Inflammatory macrophage treated with lipopolysaccharide for 4 hours (primary cell): ENCODE measurements at regions not wholly inside any gene's neighbourhood (a gene's known extent, or its start where the extent isn't known, plus 50 kb on each side); places are given as distances from the start of the nearest gene placed in this dataset.
"Not testable (repeated sequence)": the region's sequence is repeated elsewhere in the genome, so short reads cannot be mapped to it uniquely, and the experiment has no call there.

Experiments used
- DNase-seq: peaks from one replicate; pipeline ENCODE4 v3.0.0-alpha.2; 2020

GRCh38 chr10:52551046-52551445 lies 221.5 kb downstream of the MBL2 start:
- no peak for DNase-seq

- no peak for DNase-seq
Observed at GRCh38 chr10:52558090-52558489, 214.5 kb downstream of the MBL2 start.

GRCh38 chr10:52561322-52561721 lies 211.3 kb downstream of the MBL2 start:
- no peak for DNase-seq

GRCh38 chr10:52563360-52563759 lies 209.2 kb downstream of the MBL2 start:
- no peak for DNase-seq

GRCh38 chr10:52566471-52567246 lies 205.9 kb downstream of the MBL2 start:
- DNase-seq, result peak; percentile 4

- DNase-seq, result no peak
Observed at GRCh38 chr10:52567247-52567580, 205.4 kb downstream of the MBL2 start.

- no peak for DNase-seq
Observed at GRCh38 chr10:52568309-52568708, 204.3 kb downstream of the MBL2 start.

- DNase-seq, result no peak
Observed at GRCh38 chr10:52570490-52570889, 202.1 kb downstream of the MBL2 start.

- peak; percentile 23 for DNase-seq
Observed at GRCh38 chr10:52571018-52571417, 201.6 kb downstream of the MBL2 start.

- DNase-seq, result no peak
Observed at GRCh38 chr10:52571516-52572182, 200.9 kb downstream of the MBL2 start.

- DNase-seq, result no peak
Observed at GRCh38 chr10:52573347-52573746, 199.2 kb downstream of the MBL2 start.

- DNase-seq, result no peak
Observed at GRCh38 chr10:52574697-52575096, 197.9 kb downstream of the MBL2 start.

GRCh38 chr10:52577047-52577446 lies 195.5 kb downstream of the MBL2 start:
- DNase-seq, result no peak

- DNase-seq, result no peak
Observed at GRCh38 chr10:52578871-52579405, 193.6 kb downstream of the MBL2 start.

GRCh38 chr10:52581636-52582035 lies 190.9 kb downstream of the MBL2 start:
- DNase-seq, result not testable (repeated sequence)

- DNase-seq, result no peak
Observed at GRCh38 chr10:52583336-52583735, 189.2 kb downstream of the MBL2 start.

GRCh38 chr10:52586710-52587109 lies 185.9 kb downstream of the MBL2 start:
- no peak for DNase-seq

- peak; percentile 30 for DNase-seq
Observed at GRCh38 chr10:52597189-52597863, 175.3 kb downstream of the MBL2 start.

- no peak for DNase-seq
Observed at GRCh38 chr10:52598936-52599335, 173.6 kb downstream of the MBL2 start.

GRCh38 chr10:52599551-52600200 lies 172.9 kb downstream of the MBL2 start:
- DNase-seq, result no peak

GRCh38 chr10:52604131-52604530 lies 168.5 kb downstream of the MBL2 start:
- DNase-seq, result not testable (repeated sequence)

- DNase-seq, result no peak
Observed at GRCh38 chr10:52609071-52609470, 163.5 kb downstream of the MBL2 start.

- DNase-seq, result no peak
Observed at GRCh38 chr10:52609626-52610240, 162.9 kb downstream of the MBL2 start.
